ENCODE measurements at regions not wholly inside any gene's neighbourhood (a gene's known extent, or its start where the extent isn't known, plus 50 kb on each side); places are given as distances from the start of the nearest gene placed in this dataset.
"Not testable (repeated sequence)": the region's sequence is repeated elsewhere in the genome, so short reads cannot be mapped to it uniquely, and the experiment has no call there.

DNA sequence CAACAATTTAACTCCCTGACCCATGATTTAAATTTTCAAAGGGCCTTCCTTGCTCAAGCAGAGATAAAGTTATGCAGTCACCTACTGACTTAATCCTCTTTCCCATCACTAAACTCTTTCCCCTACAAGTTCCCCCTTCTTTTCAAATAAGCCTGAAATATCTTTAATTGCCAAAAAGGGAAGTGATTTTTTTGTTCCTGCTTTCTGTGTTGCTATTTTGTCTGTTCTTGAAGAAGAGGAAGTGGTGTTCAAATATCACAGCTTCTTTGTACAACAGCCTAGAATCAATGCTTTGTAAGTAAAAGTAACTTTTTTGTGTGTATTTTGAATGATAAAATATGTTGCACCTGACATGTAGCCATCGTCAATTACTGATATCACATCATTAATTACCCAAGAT is 595.9 kb downstream of the CENPC start:
- peak; percentile 70 for TF ChIP-seq SPI1 (IDR thresholded peaks at IDR 0.05; ENCODE audit: low read depth, low read length)
- no peak for TF ChIP-seq TAF1 (IDR thresholded peaks at IDR 0.05; ENCODE audit: low read depth, low read length)
- TF ChIP-seq POLR2AphosphoS5 (IDR thresholded peaks at IDR 0.05; ENCODE audit: low read depth, low read length): no peak
- no peak for TF ChIP-seq POU2F2 (IDR thresholded peaks at IDR 0.05; ENCODE audit: low read depth, low read length)
- no peak for TF ChIP-seq PAX5 (IDR thresholded peaks at IDR 0.05; ENCODE audit: insufficient read depth, low read length, severe bottlenecking)
- no peak for TF ChIP-seq POLR2A (IDR thresholded peaks at IDR 0.05; ENCODE audit: low read depth, low read length)
- FAIRE-seq (no peak), DNase-seq (ENCODE audit: insufficient read length, low spot score) (no peak)

DNA sequence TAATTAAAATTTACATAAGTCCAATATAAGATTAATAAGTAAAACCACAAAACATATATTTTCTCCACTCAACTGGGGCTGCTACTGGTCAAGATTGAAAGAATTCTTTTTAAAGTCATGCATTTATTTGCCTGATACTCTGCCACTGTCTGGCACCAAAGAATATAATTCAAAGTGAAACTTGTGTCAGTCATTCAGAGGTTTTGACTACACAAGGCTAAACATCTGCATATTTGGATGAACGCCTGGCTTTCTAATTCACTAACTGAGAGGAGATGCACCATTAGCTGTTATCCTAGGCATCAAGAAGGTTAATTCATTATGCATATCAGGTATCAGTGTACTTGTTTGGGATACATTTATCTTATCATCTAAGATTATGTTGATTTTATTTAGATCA is 598.5 kb downstream of the CENPC start:
- DNase-seq (ENCODE audit: insufficient read length, low spot score): no peak
- FAIRE-seq: no peak
- TF ChIP-seq POLR2AphosphoS5 (IDR thresholded peaks at IDR 0.05; ENCODE audit: low read depth, low read length) (no peak), POU2F2 (IDR thresholded peaks at IDR 0.05; ENCODE audit: low read depth, low read length) (no peak), TAF1 (IDR thresholded peaks at IDR 0.05; ENCODE audit: low read depth, low read length) (no peak), SPI1 (IDR thresholded peaks at IDR 0.05; ENCODE audit: low read depth, low read length) (no peak), PAX5 (IDR thresholded peaks at IDR 0.05; ENCODE audit: insufficient read depth, low read length, severe bottlenecking) (no peak), POLR2A (IDR thresholded peaks at IDR 0.05; ENCODE audit: low read depth, low read length) (no peak)

DNA sequence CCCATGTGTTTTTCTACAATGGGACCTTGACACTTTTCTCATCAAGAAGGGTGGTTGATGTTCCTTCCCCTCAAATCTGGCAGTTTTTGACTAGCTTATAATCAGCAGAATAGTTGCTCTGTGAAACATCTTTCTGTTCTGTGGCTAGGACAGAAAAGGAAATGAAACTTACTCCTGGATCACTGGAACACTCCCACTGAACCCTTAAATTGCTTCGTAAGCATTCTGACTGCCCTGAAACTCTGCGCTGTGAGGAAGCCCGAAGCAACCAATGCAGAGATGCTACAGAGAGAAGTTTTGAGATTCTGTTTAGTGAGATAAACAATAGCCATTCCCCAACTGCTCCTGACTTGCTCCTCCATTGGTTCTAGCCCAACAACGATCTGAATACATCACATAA is 602.2 kb downstream of the CENPC start:
- no peak for TF ChIP-seq POLR2A (IDR thresholded peaks at IDR 0.05; ENCODE audit: low read depth, low read length)
- no peak for TF ChIP-seq PAX5 (IDR thresholded peaks at IDR 0.05; ENCODE audit: insufficient read depth, low read length, severe bottlenecking)
- no peak for TF ChIP-seq POLR2AphosphoS5 (IDR thresholded peaks at IDR 0.05; ENCODE audit: low read depth, low read length)
- no peak for TF ChIP-seq SPI1 (IDR thresholded peaks at IDR 0.05; ENCODE audit: low read depth, low read length)
- no peak for TF ChIP-seq POU2F2 (IDR thresholded peaks at IDR 0.05; ENCODE audit: low read depth, low read length)
- no peak for TF ChIP-seq TAF1 (IDR thresholded peaks at IDR 0.05; ENCODE audit: low read depth, low read length)
- no peak for DNase-seq (ENCODE audit: insufficient read length, low spot score)
- FAIRE-seq: no peak

DNA sequence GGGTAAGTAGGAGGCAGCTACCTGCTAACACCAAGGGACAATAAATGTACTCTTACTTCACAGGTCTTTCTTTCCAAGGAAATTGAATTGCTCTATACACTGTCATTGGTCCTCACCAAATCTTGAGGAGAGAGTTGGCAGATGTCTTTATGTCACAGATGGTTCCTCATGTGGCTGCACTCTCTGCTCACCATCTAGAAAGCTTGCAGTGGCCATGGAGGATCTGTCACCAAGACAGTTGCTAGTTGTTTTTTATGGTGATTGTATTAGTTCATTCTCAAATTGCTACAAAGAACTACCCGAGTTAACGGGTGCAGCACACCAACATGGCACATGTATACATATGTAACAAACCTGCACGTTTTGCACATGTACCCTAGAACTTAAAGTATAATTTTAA is 613.3 kb downstream of the CENPC start:
- not testable (repeated sequence) for DNase-seq (ENCODE audit: insufficient read length, low spot score); FAIRE-seq

DNA sequence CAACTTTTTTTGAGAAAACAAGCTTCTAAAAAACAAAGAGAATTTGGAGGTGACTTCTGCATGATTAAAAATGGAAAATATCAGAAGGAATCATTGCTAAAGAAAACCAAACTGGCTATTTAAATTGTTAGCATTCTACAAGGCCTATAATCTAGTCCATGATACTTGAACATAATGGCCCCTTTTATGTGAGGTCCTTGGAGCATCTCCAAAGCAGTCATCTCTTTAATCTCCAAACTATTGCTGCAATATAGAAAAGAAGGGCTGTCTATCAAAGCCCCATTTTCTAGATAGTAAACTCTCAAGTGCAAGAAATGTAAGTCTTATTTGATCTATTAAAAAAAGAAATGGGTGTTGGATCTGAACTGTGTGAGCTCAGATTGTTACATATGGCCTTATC is 615.1 kb downstream of the CENPC start:
- FAIRE-seq: no peak
- TF ChIP-seq POU2F2 (IDR thresholded peaks at IDR 0.05; ENCODE audit: low read depth, low read length): no peak
- no peak for TF ChIP-seq SPI1 (IDR thresholded peaks at IDR 0.05; ENCODE audit: low read depth, low read length)
- no peak for TF ChIP-seq TAF1 (IDR thresholded peaks at IDR 0.05; ENCODE audit: low read depth, low read length)
- DNase-seq (ENCODE audit: insufficient read length, low spot score): no peak

DNA sequence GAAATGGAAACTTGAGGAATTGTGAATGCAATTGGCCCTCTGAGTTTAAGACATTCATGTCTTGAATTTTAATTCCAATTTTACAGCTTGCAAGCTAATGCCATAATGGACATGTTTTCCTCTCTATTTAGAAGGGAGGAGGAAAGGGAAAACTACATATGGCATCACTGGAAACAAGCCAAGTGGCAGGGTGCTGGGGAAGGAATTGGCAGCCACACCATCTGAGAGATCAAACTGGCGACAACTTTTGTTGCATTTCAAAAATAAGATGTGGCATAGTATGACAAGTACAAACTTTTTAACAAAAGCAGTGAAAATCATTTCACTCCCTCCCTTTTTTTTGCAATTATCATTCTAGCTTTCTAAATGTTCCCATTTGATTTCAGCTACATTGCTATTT is 615.6 kb downstream of the CENPC start:
- TF ChIP-seq SPI1 (IDR thresholded peaks at IDR 0.05; ENCODE audit: low read depth, low read length) (no peak), PAX5 (IDR thresholded peaks at IDR 0.05; ENCODE audit: insufficient read depth, low read length, severe bottlenecking) (no peak), TAF1 (IDR thresholded peaks at IDR 0.05; ENCODE audit: low read depth, low read length) (no peak), POLR2A (IDR thresholded peaks at IDR 0.05; ENCODE audit: low read depth, low read length) (no peak), POLR2AphosphoS5 (IDR thresholded peaks at IDR 0.05; ENCODE audit: low read depth, low read length) (no peak), POU2F2 (IDR thresholded peaks at IDR 0.05; ENCODE audit: low read depth, low read length) (no peak)
- FAIRE-seq: no peak
- DNase-seq (ENCODE audit: insufficient read length, low spot score): no peak

DNA sequence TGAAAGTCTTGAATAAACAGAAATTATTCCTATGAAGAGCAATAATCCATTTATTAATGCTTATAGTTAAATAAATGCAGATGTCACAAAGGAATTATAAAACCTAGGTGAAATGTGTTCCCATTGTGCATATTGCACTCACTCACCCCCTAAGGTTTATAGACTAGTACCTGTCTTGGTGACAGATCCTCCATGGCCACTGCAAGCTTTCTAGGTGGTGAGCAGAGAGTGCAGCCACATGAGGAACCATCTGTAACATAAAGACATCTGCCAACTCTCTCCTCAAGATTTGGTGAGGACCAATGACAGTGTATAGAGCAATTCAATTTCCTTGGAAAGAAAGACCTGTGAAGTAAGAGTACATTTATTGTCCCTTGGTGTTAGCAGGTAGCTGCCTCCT is 616.4 kb downstream of the CENPC start:
- DNase-seq (ENCODE audit: insufficient read length, low spot score); FAIRE-seq: not testable (repeated sequence)

DNA sequence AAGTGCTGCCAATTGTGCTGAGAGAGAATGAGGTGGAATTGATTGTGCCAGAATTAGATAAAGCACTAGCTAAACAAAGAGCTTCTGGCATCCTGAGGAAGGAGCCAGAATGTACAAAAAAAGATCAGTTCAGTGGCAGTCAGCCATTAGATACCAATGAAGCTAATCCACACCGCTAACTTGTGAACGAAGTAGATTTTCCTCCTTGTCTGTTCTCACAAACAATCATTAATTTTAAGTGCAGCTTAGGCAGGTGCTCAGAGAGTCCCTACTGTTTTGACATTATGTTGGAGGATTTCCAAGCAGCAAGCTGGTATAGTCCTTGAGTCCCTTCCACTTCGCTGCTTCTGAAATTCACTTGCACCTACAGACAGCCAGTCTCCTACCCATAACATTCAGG is 617.4 kb downstream of the CENPC start:
- FAIRE-seq (no peak), DNase-seq (ENCODE audit: insufficient read length, low spot score) (no peak)
- TF ChIP-seq POU2F2 (IDR thresholded peaks at IDR 0.05; ENCODE audit: low read depth, low read length): no peak
- TF ChIP-seq SPI1 (IDR thresholded peaks at IDR 0.05; ENCODE audit: low read depth, low read length): no peak
- TF ChIP-seq POLR2AphosphoS5 (IDR thresholded peaks at IDR 0.05; ENCODE audit: low read depth, low read length): no peak
- no peak for TF ChIP-seq TAF1 (IDR thresholded peaks at IDR 0.05; ENCODE audit: low read depth, low read length)
- TF ChIP-seq POLR2A (IDR thresholded peaks at IDR 0.05; ENCODE audit: low read depth, low read length): no peak
- TF ChIP-seq PAX5 (IDR thresholded peaks at IDR 0.05; ENCODE audit: insufficient read depth, low read length, severe bottlenecking): no peak

DNA sequence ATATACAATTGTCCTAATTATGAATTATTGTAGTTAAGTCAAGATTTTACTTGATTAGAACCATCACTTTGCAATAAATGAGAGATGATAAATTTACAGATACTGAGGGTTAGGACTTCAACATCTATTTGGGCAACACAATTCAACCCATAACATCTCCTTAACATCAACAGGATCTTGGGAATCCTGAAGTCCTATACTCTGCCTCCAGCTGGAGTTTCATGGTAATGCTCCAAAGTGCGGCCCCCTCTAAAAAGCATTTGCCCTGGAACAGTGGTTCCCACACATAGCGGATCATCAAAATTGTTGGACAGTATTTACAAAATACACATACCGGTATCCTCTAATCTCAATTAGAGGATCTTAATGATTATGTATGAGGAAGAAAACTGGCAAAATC is 618.6 kb downstream of the CENPC start:
- no peak for DNase-seq (ENCODE audit: insufficient read length, low spot score)
- TF ChIP-seq POLR2A (IDR thresholded peaks at IDR 0.05; ENCODE audit: low read depth, low read length): no peak
- no peak for TF ChIP-seq POU2F2 (IDR thresholded peaks at IDR 0.05; ENCODE audit: low read depth, low read length)
- no peak for TF ChIP-seq PAX5 (IDR thresholded peaks at IDR 0.05; ENCODE audit: insufficient read depth, low read length, severe bottlenecking)
- no peak for TF ChIP-seq SPI1 (IDR thresholded peaks at IDR 0.05; ENCODE audit: low read depth, low read length)
- TF ChIP-seq POLR2AphosphoS5 (IDR thresholded peaks at IDR 0.05; ENCODE audit: low read depth, low read length): no peak
- no peak for TF ChIP-seq TAF1 (IDR thresholded peaks at IDR 0.05; ENCODE audit: low read depth, low read length)
- FAIRE-seq: no peak

DNA sequence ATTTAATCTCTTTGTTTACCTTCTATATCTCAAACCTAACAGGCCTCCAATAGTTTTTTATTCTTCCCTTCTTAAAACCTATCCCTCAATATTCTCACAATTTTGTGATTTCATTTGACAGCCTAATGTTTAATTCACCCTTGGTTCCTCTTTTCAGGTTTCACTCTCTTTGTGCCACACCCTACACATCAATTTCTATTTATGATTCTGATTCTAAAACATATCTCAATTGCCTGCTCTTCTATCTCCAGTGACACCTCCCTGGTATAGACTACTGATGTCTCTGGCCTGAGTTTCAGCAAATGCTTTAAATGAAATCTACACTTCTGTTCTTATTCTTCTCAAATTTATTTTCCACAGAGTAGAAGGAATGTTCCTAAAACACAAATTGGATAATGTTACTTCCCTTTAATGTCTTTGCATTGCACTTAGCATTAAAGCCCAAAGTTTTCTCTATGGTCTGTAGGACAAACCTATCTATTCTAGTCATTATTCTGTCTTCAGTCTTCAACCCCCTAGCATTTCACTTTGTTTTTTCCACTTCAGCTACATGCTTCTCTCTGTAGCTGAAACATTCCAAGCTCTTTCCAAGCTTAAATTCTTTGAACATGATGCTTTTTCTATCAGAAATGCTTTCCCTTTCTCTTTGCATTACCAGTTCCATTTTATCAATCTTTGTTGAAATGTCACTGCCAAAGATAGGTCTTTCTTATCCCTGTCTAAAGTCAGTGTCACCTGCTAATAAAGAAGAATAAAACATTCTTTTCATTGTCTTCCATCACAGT is 622.0 kb downstream of the CENPC start:
- no peak for DNase-seq (ENCODE audit: insufficient read length, low spot score)
- FAIRE-seq: no peak

DNA sequence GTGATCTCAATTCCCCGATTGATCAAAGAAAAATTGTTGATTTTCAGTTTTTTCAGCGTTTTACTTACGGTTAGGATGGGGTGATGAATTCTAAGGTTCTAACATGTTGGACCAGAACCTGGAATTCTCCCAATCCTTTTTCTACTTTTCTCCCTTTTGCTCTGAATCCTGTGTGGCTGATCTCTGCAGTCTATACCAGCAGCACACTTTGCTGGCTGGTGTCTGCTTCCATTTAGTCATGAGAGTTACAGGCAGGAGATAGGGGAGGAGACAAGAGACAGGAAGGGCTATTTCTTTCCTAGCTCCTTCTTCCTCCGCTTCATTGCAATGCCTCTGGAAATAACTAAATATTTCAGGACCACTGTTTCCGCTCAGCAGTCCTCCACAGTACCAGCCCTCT is 623.9 kb downstream of the CENPC start:
- no peak for FAIRE-seq
- no peak for TF ChIP-seq SPI1 (IDR thresholded peaks at IDR 0.05; ENCODE audit: low read depth, low read length)
- TF ChIP-seq POLR2A (IDR thresholded peaks at IDR 0.05; ENCODE audit: low read depth, low read length): no peak
- TF ChIP-seq TAF1 (IDR thresholded peaks at IDR 0.05; ENCODE audit: low read depth, low read length): no peak
- TF ChIP-seq POLR2AphosphoS5 (IDR thresholded peaks at IDR 0.05; ENCODE audit: low read depth, low read length): no peak
- no peak for TF ChIP-seq POU2F2 (IDR thresholded peaks at IDR 0.05; ENCODE audit: low read depth, low read length)
- no peak for TF ChIP-seq PAX5 (IDR thresholded peaks at IDR 0.05; ENCODE audit: insufficient read depth, low read length, severe bottlenecking)
- DNase-seq (ENCODE audit: insufficient read length, low spot score): no peak

More for the DNA sequence above, 622.0 kb downstream of the CENPC start:
- TF ChIP-seq POU2F2 (IDR thresholded peaks at IDR 0.05; ENCODE audit: low read depth, low read length): no peak
